UCSD-AML1 (cell line): ENCODE measurements at regions not wholly inside any gene's neighbourhood (a gene's known extent, or its start where the extent isn't known, plus 50 kb on each side); places are given as distances from the start of the nearest gene placed in this dataset.

Experiments
- DNase-seq: peaks from one replicate; lab custom pipeline; 2025; ENCODE audit not compliant: unreplicated experiment; lab: John Stamatoyannopoulos, UW

DNA sequence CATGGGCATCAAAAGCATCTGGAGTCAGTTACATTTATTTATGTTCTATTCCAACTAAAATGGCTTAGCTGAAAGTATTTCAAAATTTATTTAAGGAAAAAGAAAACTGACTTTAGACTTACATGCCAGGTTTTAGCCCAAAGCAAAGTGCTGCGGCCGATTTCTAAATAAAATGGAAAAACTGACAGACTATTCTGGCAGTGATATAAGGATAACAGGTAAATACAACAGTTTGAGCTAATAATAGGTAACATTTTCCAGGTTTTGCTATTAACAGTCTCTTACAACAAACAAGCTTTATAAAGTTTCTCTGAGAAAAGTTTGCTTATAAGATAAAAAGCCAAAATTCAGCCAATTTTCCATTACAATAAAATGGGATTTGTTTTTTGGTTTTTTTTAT lies 937.2 kb upstream of the FLRT2 start:
- DNase-seq, result no peak

DNA sequence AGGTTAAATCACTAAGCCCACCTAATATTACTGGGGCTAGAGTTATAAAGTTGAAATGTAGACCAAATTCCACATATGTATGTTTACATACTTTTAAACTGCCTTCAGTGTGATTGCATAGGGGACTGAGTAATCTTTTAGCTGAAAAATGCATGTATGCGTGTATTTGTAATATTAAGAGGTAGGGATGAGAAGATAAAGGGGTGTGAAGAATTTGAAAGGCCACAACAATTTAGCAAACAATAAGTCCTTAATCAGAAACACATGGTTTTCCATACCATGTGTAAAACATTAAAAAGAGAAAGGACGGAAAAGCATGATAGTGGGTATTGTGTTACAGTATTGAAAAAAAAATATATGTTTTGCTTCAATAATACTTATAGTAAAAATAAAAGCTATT lies 919.9 kb upstream of the FLRT2 start:
- DNase-seq, result no peak

DNA sequence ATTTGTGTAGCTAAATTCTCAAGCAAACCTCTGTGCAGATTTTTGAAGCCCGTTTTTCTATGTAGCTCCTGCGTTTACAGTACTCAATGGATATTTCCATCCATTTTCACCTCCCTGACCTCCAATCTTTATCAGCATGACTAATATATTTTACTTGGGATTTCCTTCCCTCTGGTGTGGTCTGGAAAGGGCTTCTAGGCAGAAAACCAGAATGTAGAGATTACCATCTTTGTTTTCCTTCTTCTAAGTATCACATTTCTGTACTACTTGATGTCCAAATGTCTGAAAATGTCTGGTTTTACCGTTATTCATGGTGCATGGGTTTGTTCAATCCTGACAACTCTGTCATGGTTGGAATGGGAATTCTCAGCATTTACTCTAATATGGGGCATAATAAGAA lies 907.6 kb upstream of the FLRT2 start:
- DNase-seq, result no peak

DNA sequence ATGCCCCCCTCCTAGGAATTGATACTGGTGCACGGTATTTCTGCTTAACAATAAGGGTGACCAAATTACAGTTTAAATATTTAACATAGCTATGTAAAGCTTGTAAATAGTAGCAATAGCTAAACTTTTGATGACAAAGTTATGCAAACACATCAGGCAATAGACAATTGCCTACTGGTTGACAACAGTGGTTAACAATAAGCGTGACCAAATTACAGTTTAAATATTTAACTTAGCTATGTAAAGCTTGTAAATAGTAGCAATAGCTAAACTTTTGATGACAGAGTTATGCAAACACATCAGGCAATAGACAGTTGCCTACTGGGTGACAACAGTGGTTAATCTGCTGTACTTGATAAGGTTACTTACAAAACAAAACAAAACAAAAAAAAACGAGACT lies 886.5 kb upstream of the FLRT2 start:
- no peak for DNase-seq

DNA sequence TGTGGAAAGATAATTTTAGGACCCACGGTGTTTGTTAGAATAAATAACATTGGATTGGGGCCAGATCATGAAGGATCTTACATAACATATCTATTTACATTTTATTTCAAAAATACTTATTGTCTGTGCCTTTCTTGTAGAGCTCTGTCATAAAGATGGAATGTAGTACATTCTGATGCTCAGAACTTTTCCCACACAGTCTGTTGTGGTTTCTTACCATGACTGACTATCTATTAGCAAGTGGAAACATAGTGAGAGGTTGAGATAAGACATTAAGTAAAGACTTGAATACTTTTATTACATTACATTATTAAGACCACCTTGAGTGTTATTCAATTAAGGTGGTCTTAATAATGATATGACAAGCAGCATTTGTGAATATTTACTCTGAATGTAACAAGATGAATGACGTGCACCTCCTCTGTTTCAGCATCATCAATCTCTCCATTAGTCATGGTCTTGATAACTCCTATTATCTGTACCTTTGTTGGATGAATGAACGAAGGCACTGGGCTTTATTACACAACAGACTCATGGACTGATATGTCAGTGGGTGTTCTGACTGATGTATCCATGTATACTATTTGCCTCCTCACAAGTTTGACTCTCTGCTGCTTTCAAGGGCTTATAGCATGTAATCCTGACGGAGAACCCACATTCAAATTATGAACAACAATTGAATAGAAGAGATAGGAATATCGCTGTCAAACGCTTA lies 883.0 kb upstream of the FLRT2 start:
- DNase-seq, result no peak

DNA sequence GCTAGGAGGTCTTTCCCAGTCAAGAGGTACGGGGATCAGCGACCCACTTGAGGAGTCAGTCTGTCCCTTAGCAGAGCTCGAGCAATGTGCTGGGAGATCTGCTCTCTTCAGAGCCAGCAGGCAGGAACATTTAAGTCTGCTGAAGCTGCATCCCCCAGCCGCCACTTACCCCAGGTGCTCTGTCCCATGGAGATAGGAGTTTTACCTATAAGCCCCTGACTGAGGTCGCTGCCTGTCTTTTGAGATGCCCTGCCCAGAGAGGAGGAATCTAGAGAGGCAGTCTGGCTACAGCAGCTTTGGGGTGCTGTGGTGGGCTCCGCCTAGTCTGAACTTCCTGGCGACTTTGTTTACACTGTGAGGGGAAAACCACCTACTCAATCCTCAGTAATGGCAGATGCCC lies 874.9 kb upstream of the FLRT2 start:
- no peak for DNase-seq

DNA sequence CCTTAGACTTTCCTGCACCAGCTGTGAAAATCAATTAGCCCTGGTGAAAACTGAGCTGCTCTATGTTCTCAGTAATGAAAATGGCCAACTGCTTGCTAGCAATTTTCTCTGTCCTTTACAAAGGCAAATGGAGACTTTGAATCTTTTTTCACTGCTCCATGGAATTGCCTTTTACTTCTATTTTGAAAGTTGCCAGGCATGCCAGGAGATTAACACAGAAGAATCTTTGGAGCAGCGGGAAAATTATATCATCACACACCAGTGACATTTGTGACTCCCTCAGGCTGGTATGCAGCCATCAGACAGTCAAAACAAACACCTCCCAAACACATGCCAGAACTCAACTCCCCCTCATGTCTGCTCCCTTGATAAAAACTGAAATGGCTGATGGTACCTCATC lies 872.0 kb upstream of the FLRT2 start:
- DNase-seq, result no peak

DNA sequence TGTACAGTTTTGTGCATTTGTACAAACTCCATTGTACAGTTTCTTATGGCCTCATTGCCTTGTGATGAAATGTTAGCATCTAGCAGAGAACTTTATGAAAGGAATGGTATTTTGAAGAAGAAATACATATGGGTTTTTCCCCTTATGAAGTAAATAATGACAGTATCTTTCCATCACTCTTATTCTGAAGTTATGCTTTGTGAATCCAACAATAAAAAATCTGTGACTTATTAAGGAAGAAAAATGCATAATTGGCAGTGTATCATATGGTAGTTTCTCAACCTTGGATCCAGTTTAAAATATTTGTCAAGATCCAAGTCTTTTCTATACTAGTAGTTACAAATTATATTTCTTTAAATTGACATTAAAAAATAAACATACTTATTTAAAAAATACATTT lies 859.1 kb upstream of the FLRT2 start:
- DNase-seq, result no peak

DNA sequence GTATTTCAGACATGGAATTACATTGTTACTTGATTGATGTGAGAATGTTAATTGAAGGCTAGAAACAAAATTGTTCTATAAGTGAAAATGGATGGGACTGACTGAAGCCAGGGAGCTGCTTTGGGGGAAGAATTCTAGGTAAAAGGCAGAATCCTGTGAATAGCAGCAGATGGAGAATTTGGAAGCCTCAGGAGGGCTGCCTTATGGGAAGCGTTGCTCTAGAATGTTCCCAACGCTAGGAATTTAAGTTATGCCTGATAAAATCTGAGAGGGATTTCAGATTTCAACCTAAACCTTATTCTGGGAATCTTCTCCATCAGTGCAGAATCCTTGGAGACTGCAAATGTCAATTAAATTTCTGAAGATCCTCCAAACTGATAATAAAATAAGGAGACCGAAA lies 858.2 kb upstream of the FLRT2 start:
- no peak for DNase-seq

DNA sequence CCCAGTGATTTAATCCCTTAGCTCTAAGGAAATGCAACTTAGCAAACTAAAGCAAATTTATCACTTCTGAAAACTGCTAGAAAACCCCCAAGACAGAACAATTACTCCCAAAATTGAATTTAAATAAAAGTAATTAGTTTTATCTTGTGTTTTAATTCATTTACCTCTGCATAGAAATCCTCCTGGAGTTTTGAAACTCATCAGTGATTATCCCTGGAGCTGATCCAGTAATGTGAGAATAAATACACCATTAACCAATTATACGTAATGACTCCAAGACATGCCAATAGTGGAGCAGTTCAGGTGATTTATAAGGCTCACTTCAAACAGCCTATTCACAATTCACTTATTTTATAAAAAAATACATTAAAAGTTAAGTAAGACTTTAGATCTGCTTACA lies 855.3 kb upstream of the FLRT2 start:
- DNase-seq, result no peak

DNA sequence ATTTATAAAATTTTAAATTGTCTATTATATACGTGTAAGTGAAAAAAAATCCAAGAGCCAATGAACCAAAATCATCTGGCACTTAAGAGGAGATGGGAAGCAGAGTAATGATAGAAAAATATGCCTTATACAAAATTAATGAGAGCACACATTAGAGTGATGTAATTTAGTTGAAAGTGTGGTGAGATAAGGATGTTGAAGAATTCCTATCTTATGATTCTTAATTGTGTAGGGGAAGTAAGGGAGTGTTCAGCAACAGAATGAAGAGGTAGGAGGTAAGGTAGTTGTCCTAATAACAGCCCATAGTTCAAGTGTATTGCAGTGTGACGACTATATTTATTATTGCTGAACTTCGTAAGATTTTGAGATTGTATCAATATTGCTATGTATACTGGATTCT lies 843.4 kb upstream of the FLRT2 start:
- no peak for DNase-seq

DNA sequence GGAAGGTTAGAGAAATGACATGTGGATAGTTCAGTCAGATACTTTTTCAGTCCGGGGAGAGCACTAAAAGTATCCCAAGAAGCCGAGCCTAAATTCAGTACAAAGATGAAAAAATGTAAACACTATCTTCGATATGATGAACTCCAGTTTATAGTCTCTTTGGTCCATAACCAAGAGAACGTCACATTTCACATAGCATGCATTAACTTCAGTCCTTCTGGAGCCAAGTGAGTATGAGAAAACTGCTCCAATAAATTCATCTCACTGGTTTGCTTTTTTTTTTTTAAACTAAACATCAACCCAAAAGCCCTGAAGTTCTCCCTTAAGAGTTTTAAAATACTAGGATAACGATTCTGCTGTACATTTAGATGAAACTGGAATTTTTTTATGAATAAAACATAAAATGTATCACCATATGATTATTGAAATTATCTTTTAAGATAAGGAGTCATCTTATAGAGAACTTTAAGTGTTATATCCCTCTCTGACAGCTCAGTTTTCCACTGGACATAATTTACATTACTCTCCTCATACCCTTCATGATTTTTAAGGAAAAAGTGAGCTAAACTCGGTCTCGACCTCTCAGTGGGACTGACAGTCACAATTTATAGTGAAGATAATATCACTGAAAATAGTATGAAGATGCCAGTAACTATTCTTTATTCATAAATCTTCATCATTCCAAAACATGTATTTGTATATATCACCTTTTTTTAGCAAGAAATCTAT lies 841.5 kb upstream of the FLRT2 start:
- no peak for DNase-seq

DNA sequence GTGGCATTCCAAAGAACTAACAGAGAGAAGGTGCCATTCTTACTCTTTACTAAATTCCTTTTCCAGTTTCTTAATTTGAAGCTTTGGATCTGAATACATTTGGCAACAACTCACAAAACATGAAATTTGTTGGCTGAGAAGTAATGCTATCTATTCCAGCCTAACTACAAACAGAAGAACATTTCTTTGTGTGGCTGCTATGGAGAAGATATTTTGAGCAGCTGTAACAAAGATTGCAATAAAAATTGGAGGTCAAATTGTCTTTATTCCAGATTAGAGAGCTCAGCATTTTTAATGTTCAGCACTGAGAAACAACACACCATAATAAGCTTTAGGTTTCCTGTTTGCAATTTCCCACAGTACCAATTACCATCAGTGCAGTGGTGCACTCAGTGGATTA lies 835.8 kb upstream of the FLRT2 start:
- no peak for DNase-seq

DNA sequence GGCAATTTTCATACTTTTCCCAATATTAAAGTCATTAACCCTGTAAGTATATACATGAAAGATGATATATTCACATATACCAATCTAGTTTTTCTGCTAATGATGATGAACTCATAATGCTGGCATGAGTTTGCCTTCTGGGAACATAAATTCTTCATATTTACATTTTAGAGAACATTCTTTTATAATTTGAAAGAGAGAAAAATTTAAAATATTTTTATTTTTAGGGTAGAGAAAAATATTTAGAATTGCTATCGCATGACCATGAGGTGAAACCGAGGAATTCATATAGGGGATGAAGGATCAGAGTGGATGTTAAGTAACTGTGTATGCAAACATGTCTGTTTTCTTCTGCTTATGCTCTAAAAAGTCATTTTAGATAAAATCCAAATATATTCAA lies 825.3 kb upstream of the FLRT2 start:
- no peak for DNase-seq

DNA sequence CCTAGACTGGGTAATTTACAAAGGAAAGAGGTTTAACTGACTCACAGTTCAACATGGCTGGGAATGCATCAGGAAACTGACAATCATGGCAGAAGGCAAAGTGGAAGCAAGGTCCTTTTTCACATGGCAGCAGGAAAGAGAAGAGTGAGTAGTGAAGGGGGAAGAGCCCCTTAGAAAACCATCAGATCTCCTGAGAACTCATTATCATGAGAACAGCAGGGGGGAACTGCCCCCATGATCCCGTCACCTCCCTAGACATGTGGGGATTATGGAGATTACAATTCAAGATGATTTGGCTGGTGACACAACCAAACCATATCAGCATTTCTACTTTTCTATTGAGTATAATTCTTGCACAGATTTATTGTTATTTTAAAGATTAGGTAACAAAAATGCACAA lies 822.1 kb upstream of the FLRT2 start:
- no peak for DNase-seq

DNA sequence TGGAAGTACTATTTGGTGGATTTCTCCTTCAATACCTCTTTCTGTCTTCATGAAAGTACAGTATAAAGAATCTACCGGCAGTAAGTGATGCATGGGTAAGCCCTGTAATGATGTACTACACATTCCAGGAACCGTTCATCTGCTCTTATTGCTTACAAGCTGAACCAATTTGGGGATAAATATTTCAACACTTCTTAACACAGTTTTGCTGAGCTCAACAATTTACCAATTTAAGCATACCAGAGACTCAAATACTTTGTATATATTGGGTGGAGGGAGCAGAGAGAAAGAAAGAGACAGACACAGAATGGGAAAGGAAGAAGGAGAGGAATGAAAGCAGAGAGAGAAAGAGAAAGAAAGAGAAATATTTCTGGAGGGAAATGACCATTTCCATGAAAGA lies 821.1 kb upstream of the FLRT2 start:
- no peak for DNase-seq

DNA sequence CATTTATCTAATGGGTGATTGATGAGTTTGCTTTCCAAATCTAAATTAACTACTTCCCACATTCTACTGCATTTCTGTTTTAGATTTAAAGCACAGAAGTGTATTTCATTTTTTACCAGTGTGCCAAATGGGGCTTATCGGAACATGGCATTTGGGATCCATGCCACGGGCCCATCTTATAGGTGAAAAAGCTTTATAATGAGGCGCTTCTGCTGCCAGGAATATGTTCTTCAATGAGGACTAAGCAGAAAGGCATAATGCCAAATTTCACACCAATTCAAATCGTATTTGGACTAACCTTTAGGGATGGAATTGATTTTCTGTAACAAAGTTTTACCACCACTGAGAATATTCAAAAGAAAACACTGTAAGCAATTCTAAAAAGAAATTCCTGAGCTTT lies 803.5 kb upstream of the FLRT2 start:
- DNase-seq, result no peak

DNA sequence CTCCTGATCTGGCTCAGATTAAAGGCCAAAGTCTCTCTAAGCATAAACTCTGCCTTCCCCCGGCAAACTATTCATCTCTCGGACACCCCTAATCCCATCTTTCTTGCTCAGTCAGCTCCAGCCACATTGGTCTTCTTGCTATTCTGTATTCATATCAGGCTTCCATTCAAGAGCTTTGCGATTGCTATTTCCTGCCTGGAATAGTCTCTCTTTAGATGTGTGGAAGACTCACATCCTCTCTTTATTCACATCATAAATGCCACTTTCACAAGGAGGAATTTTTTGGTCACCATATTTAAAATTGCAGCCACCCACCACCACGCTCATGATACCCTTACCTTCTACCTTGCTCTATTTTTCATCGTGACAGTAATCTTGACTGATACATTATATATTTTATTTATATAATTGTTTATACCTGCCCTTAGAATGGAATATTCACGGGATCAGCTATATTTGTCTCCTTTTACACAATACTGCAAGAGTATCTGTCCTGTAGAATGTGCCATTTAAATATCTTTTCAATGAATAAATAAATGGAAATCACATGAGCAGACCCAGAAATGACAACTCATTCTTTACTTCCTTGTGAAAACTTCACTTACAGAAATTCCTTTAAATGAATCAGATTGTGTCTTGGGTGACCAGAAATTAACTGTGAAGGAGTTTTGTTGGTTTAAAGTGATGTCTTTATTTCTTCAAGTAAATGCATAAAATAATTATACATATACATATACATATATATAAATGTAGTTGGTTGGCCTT lies 780.6 kb upstream of the FLRT2 start:
- DNase-seq, result no peak

DNA sequence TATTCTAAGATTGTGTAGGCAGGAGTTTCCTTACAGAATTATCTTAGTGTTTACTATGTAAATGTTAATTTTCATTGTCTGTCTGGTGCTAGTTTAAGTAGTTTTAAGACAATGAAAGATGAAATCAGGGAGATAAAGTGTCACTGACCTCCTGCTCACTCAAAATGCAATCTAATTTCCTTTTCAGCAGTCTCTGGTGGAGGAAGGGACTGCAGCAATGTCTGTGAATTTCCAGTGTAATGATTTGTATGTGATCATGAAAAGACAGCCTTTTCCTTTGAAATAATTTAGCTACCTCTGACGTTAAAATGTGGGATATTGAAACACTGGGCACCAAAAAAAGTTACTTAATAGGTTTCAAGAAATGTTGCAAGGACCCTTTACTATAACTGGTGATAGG lies 779.7 kb upstream of the FLRT2 start:
- no peak for DNase-seq

DNA sequence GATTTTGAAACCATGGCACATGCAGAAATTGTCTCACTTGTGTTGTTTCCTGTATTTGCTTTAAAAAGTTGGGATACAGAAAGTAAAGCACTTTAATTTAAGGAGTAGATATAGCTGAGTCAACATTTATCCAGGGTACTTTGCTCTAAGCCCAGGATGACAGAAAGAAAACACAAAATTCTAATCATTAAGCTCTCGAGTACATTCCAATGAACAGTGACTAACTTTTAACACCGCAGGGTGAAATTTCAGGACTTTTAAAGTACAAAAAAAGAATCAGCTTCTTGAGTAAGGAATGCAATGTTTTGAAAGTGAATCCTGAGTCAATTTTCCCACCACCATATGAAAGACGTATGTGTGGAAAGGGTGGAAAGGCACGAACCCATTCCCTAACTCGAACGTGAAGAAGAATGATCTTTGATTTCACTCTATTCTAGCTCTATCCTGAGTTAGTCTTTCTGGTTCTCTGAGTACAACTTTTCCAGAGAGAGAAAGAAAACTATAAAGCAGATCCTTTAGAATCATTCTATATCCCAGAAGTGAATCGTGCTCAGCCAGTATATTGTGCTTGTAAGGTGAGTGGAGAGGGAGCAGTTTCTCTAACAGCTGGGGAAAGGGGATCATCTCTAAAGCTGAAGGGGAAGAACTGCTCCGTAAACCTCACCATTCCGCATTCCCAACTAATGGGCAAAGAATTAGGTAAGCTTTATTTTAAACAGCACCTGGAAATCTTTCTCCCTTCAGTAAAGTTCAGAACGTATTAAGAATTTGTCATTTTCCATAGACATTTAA lies 779.0 kb upstream of the FLRT2 start:
- DNase-seq, result no peak

DNA sequence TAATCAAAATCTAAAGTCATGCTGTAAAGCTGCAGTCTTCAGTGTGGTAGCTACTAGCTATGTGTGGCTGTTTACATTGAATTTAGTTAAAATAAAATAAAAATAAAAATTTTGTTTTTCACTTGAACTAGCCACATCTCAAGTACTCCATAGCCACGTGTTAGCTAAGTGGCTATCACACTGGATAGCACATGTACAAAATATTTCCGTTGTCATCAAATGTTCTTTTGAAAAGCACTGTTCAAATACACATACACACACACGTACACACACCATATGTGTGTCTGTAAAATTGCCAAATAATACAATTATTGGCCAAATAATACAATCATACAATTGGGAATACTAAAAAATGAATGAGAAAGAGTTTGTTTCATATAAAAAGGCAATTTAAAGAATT lies 778.2 kb upstream of the FLRT2 start:
- no peak for DNase-seq
